ENCODE measurements at regions not wholly inside any gene's neighbourhood (a gene's known extent, or its start where the extent isn't known, plus 50 kb on each side); places are given as distances from the start of the nearest gene placed in this dataset.

GRCh38 chr15:81747026-81747425 lies 298.8 kb downstream of the MEX3B start:
- TF ChIP-seq GATA2 (IDR thresholded peaks at IDR 0.05; ENCODE audit: low read depth, low read length) (no peak), GATA3 (IDR thresholded peaks at IDR 0.05; ENCODE audit: low read depth, low read length) (no peak)

Data from SH-SY5Y (cell line).